HG02798 (cell line): ENCODE measurements at regions not wholly inside any gene's neighbourhood (a gene's known extent, or its start where the extent isn't known, plus 50 kb on each side); places are given as distances from the start of the nearest gene placed in this dataset.

Source experiments
- ATAC-seq: cut with Tn5 transposase; IDR thresholded peaks from one replicate; pipeline ENCODE4 v1.9.1; 2021; ENCODE audit warnings: mild to moderate bottlenecking; ENCODE audit not compliant: unreplicated experiment, poor library complexity

GRCh38 chr20:21936720-21937380 is 231.4 kb downstream of the PAX1 start:
- no peak for ATAC-seq

GRCh38 chr20:21936261-21936660 is 230.8 kb downstream of the PAX1 start:
- ATAC-seq, result no peak

GRCh38 chr20:21933526-21933925 is 228.1 kb downstream of the PAX1 start:
- ATAC-seq, result no peak

GRCh38 chr20:21921251-21921650 is 215.8 kb downstream of the PAX1 start:
- no peak for ATAC-seq

- ATAC-seq, result no peak
Measured at GRCh38 chr20:21920211-21920610, 214.7 kb downstream of the PAX1 start.

- ATAC-seq, result no peak
Measured at GRCh38 chr20:21918398-21918797, 212.9 kb downstream of the PAX1 start.

GRCh38 chr20:21902391-21902790 is 196.9 kb downstream of the PAX1 start:
- no peak for ATAC-seq

GRCh38 chr20:21901470-21902275 is 196.2 kb downstream of the PAX1 start:
- no peak for ATAC-seq

GRCh38 chr20:21900431-21900830 is 195.0 kb downstream of the PAX1 start:
- ATAC-seq, result no peak

GRCh38 chr20:21874921-21875320 is 169.5 kb downstream of the PAX1 start:
- no peak for ATAC-seq

- ATAC-seq, result no peak
Measured at GRCh38 chr20:21874127-21874526, 168.7 kb downstream of the PAX1 start.

GRCh38 chr20:21873291-21873690 is 167.8 kb downstream of the PAX1 start:
- no peak for ATAC-seq

- no peak for ATAC-seq
Measured at GRCh38 chr20:21867811-21868210, 162.3 kb downstream of the PAX1 start.

- no peak for ATAC-seq
Measured at GRCh38 chr20:21867353-21867752, 161.9 kb downstream of the PAX1 start.

GRCh38 chr20:21862956-21863355 is 157.5 kb downstream of the PAX1 start:
- no peak for ATAC-seq

- no peak for ATAC-seq
Measured at GRCh38 chr20:21862259-21862946, 156.9 kb downstream of the PAX1 start.

GRCh38 chr20:21840991-21841390 is 135.5 kb downstream of the PAX1 start:
- no peak for ATAC-seq

- no peak for ATAC-seq
Measured at GRCh38 chr20:21839982-21840381, 134.5 kb downstream of the PAX1 start.

GRCh38 chr20:21836346-21836745 is 130.9 kb downstream of the PAX1 start:
- ATAC-seq, result no peak

- ATAC-seq, result no peak
Measured at GRCh38 chr20:21835042-21835441, 129.6 kb downstream of the PAX1 start.
